ENCODE measurements at regions not wholly inside any gene's neighbourhood (a gene's known extent, or its start where the extent isn't known, plus 50 kb on each side); places are given as distances from the start of the nearest gene placed in this dataset.

GRCh38 chr5:176175101-176175852, 62.9 kb upstream of the SIMC1 start:
- H3K4me3 Mint-ChIP-seq: no peak overlapping the region
- Histone ChIP-seq H2BK20ac (ENCODE audit: low read depth, low read length, poor library complexity, severe bottlenecking) (no peak overlapping the region), H3K23ac (ENCODE audit: insufficient read length, low read depth, low read length) (no peak overlapping the region), H3K9me3 (ENCODE audit: control insufficient read depth, low read depth, low read length) (no peaks in the 10 kb centered on the region), H3K9ac (ENCODE audit: extremely low read depth, insufficient read length, low read length) (no peak overlapping the region), H3K27me3 (ENCODE audit: insufficient read depth, low read length) (no peaks in the 10 kb centered on the region; the same call in 1 of the 2 replicates), H4K91ac (ENCODE audit: insufficient read length, low read depth, low read length) (no peak overlapping the region), H3K27ac (ENCODE audit: insufficient read length, low read depth, low read length) (no peak overlapping the region), H3K4ac (ENCODE audit: low read depth, low read length) (no peak overlapping the region), H2AFZ (ENCODE audit: low read length) (no peak overlapping the region), H4K20me1 (ENCODE audit: control insufficient read depth, insufficient read depth, insufficient read length) (no peaks in the 10 kb centered on the region), H2BK5ac (ENCODE audit: insufficient read length, low read length) (no peak overlapping the region), H3K14ac (ENCODE audit: insufficient read depth, low read length) (no peak overlapping the region), H2BK120ac (ENCODE audit: low read depth, low read length, poor library complexity, severe bottlenecking) (no peak overlapping the region), H3K4me2 (ENCODE audit: insufficient read depth, insufficient read length, low read length) (no peak overlapping the region), H2AK5ac (ENCODE audit: insufficient read length, low read length) (no peak overlapping the region), H3T11ph (ENCODE audit: low read length) (no peak overlapping the region), H4K8ac (replicated peaks; ENCODE audit: insufficient read length, low read depth, low read length) (no peak overlapping the region), H4K5ac (ENCODE audit: insufficient read length, low read depth, low read length) (no peak overlapping the region), H3K79me1 (ENCODE audit: insufficient read depth, low read depth, low read length, poor library complexity, severe bottlenecking) (no peaks in the 10 kb centered on the region), H2BK12ac (ENCODE audit: insufficient read length, low read depth, low read length) (no peak overlapping the region), H3K56ac (ENCODE audit: insufficient read length, low read depth, low read length) (no peak overlapping the region), H2BK15ac (ENCODE audit: low read depth, low read length) (no peak overlapping the region), H3K18ac (ENCODE audit: insufficient read length, low read depth, low read length) (no peak overlapping the region), H3K23me2 (ENCODE audit: insufficient read length, low read depth, low read length, poor library complexity, severe bottlenecking) (no peaks in the 10 kb centered on the region), H3K4me1 (ENCODE audit: insufficient read depth, low read length) (no peaks in the 10 kb centered on the region), H3K79me2 (ENCODE audit: insufficient read depth, low read length) (no peaks in the 10 kb centered on the region)
- H3K4me1 Mint-ChIP-seq: peaks cover 6 to 12% of the 10 kb centered on the region in 2 experiments
- H3K36me3 Mint-ChIP-seq (ENCODE audit: insufficient read depth in 1 of 3, low read depth in 3 of 3): peaks cover 0 to 6% (median 5%) of the 10 kb centered on the region in 3 experiments; a peak in 4 of 7 replicates
- peaks cover 88% of the 10 kb centered on the region for H3K27me3 Mint-ChIP-seq (ENCODE audit: low read depth)
- DNase-seq: no peak
- no peak overlapping the region for H3K27ac Mint-ChIP-seq
- TF ChIP-seq CTCF (conservative IDR thresholded peaks at IDR 0.05): no peak
- WGBS (ENCODE audit: extremely low coverage, insufficient read length, low lambda C conversion rate): no CpG with 5 or more reads among the region's 16 CpGs
- H3K9me3 Mint-ChIP-seq: peaks cover 6 to 8% of the 10 kb centered on the region in 2 experiments; a peak in 4 of 5 replicates

Measured in H9 (cell line).